K562 (cell line): ENCODE measurements at regions not wholly inside any gene's neighbourhood (a gene's known extent, or its start where the extent isn't known, plus 50 kb on each side); places are given as distances from the start of the nearest gene placed in this dataset.

ENCODE experiments used
- ATAC-seq: fragments of 200-7000 bp; cut with Tn5 transposase; 3 replicates; pipeline ENCODE4 v1.9.1; 2020; ENCODE audit warnings: moderate library complexity
- BruUV-seq: library from RNA; stranded (reverse); fragments of 400-500 nt; replicated peaks from 2 replicates; lab custom pipeline; 2021; lab: Mats Ljungman, UMichigan
- CTCF ChIA-PET: fragments of 300-600 bp; formaldehyde crosslinking; extraction: SDS; loops from one replicate; lab custom pipeline; 2021; ENCODE audit warnings: low intra/inter-chr PET ratio; lab: Yijun Ruan, JAX
- POLR2A ChIA-PET: fragments of 300-600, 350-650 bp; sonication (Branson Sonifier 250); formaldehyde crosslinking; extraction: SDS; loops from one replicate; lab custom pipeline; 2021; ENCODE audit warnings: antibody characterized with exemption, inconsistent platforms; lab: Yijun Ruan, JAX
- DNase-seq, 4 experiments: peaks; one replicate each; pipeline versions ENCODE4 v3.0.0 to v3.0.0-alpha.2; 2011 to 2018; ENCODE audit warnings: low spot score in 3 of 4, mixed read lengths in 3 of 4; ENCODE audit errors: extremely low read depth in 1 of 4
- FAIRE-seq: peaks from 2 replicates; lab custom pipeline; 2011; peaks lifted over from hg19 to GRCh38; lab: Jason Lieb, UNC
- H2AFZ ChIP-seq: 2 replicates; pipeline ENCODE4 v1.6.0; 2011; ENCODE audit warnings: low read depth, low read length, control low read depth, inconsistent platforms
- H3K27ac ChIP-seq: fragments of 200-600 bp; 3 replicates; pipeline ENCODE4 v1.8.0; 2011; ENCODE audit warnings: low read depth, mild to moderate bottlenecking, control low read depth, inconsistent platforms, low read length, moderate library complexity, mixed read lengths; ENCODE audit errors: extremely low read depth
- H3K27me3 ChIP-seq, 2 experiments: fragments of 300-600 bp in 1 of 2; 2 replicates in 1 of 2; 3 replicates in 1 of 2; pipeline versions ENCODE4 v1.6.0 to v1.8.0; 2011; ENCODE audit warnings: inconsistent platforms in 2 of 2, low read length in 2 of 2, mild to moderate bottlenecking in 1 of 2, mixed read lengths in 1 of 2, moderate library complexity in 1 of 2; ENCODE audit not compliant: control insufficient read depth in 2 of 2, insufficient read depth in 2 of 2
- H3K36me3 ChIP-seq: fragments of 300-600 bp; 3 replicates; pipeline ENCODE4 v1.8.0; 2011; ENCODE audit warnings: mild to moderate bottlenecking, low read length, inconsistent platforms; ENCODE audit not compliant: control insufficient read depth, insufficient read depth
- H3K4me1 ChIP-seq, 2 experiments: fragments of 200-600 bp in 1 of 2; replicated peaks in 1 of 2; 2 replicates in 1 of 2; 3 replicates in 1 of 2; pipeline versions ENCODE4 v1.5.1 to v1.8.0; 2011; ENCODE audit warnings: inconsistent platforms in 2 of 2, low read length in 2 of 2, mild to moderate bottlenecking in 1 of 2, mixed read lengths in 1 of 2, moderate library complexity in 1 of 2; ENCODE audit not compliant: control insufficient read depth in 2 of 2, insufficient read depth in 2 of 2
- H3K4me2 ChIP-seq: 2 replicates; pipeline ENCODE4 v1.6.1; 2011; ENCODE audit warnings: low read length, control low read depth, inconsistent platforms, mixed read lengths; ENCODE audit not compliant: insufficient read depth
- H3K4me3 ChIP-seq: fragments of 200-600 bp; sonication (generic), shearing (Covaris generic); 2 replicates; pipeline ENCODE4 v1.5.1; 2016; ENCODE audit warnings: control low read depth, inconsistent platforms
- H3K79me2 ChIP-seq: fragments of 200-600 bp; 3 replicates; pipeline ENCODE4 v1.8.0; 2011; ENCODE audit warnings: low read length, inconsistent platforms; ENCODE audit not compliant: control insufficient read depth, insufficient read depth
- H3K9ac ChIP-seq, 2 experiments: 2 replicates each; pipeline versions ENCODE4 v1.6.0 to v1.6.1; 2011; ENCODE audit warnings: low read depth in 2 of 2, low read length in 2 of 2, control low read depth in 1 of 2, inconsistent platforms in 1 of 2, mild to moderate bottlenecking in 1 of 2, mixed read lengths in 1 of 2; ENCODE audit not compliant: insufficient read depth in 1 of 2
- H3K9me1 ChIP-seq: one replicate; pipeline ENCODE4 v1.6.0; 2011; ENCODE audit warnings: inconsistent platforms, mild to moderate bottlenecking, low read length, moderate library complexity; ENCODE audit not compliant: control insufficient read depth, insufficient read depth
- H3K9me3 ChIP-seq: replicated peaks from 2 replicates; pipeline ENCODE4 v1.5.1; 2011; ENCODE audit warnings: low read depth, low read length, inconsistent platforms; ENCODE audit not compliant: control insufficient read depth, insufficient read depth
- H4K20me1 ChIP-seq: replicated peaks from 2 replicates; pipeline ENCODE4 v1.6.1; 2011; ENCODE audit warnings: low read length, inconsistent platforms, mixed read lengths; ENCODE audit not compliant: control insufficient read depth, insufficient read depth
- CXXC5 ChIP-seq: fragments of 250-450 bp; sonication (Bioruptor Pico); IDR thresholded peaks from 2 replicates; pipeline ENCODE4 v1.8.0; 2022; ENCODE audit warnings: inconsistent platforms, mild to moderate bottlenecking, moderate library complexity
- DMBX1 ChIP-seq: fragments of 250-450 bp; sonication (Bioruptor Pico); IDR thresholded peaks from 2 replicates; pipeline ENCODE4 v1.8.0; 2022; ENCODE audit warnings: inconsistent platforms, mild to moderate bottlenecking, moderate library complexity, borderline replicate concordance
- GTF2A2 ChIP-seq: IDR thresholded peaks from 2 replicates; pipeline ENCODE4 v1.6.1; 2016; ENCODE audit warnings: mild to moderate bottlenecking, missing genetic modification characterization, missing compliant biosample characterization
- MED1 ChIP-seq: sonication (generic); formaldehyde crosslinking; IDR thresholded peaks from 2 replicates; pipeline ENCODE4 v1.8.1; 2023; ENCODE audit warnings: missing genetic modification reagents, borderline replicate concordance
- PCBP2 ChIP-seq: fragments of 200-400 bp; formaldehyde crosslinking; IDR thresholded peaks from 2 replicates; pipeline ENCODE4 v1.6.1; 2018; ENCODE audit warnings: low read length, low read depth, mild to moderate bottlenecking, moderate library complexity; ENCODE audit not compliant: poor library complexity, severe bottlenecking
- PHB2 ChIP-seq: fragments of 450-650 bp; IDR thresholded peaks from 2 replicates; pipeline ENCODE4 v1.6.1; 2017; ENCODE audit warnings: low read depth
- SMAD2 ChIP-seq: fragments of 150-350 bp; IDR thresholded peaks from 2 replicates; pipeline ENCODE4 v1.6.1; 2014; ENCODE audit warnings: low read depth, mild to moderate bottlenecking, low read length
- STAT5A ChIP-seq: IDR thresholded peaks from 2 replicates; pipeline ENCODE4 v1.6.1; 2012; ENCODE audit warnings: low read length, inconsistent platforms, borderline replicate concordance
- ZNF224 ChIP-seq: sonication (generic); formaldehyde crosslinking; IDR thresholded peaks from 2 replicates; pipeline ENCODE4 v1.8.0; 2022; ENCODE audit warnings: mild to moderate bottlenecking, missing genetic modification reagents
- in situ Hi-C: fragments of 300-500 bp; cut with MboI; formaldehyde crosslinking; loops from 4 replicates; pipeline ENCODE4 v1.15.0; 2018; ENCODE audit warnings: inconsistent platforms, mixed read lengths
- intact Hi-C: fragments of 100-400 bp; cut with micrococcal nuclease; formaldehyde crosslinking; loops from 2 replicates; pipeline ENCODE4 v1.14.2; 2022
- TF ChIP-seq, protein P1 (sequence below), 2 experiments: fragments of 450-650 bp in 1 of 2; sonication (generic) in 1 of 2; formaldehyde crosslinking in 1 of 2; IDR thresholded peaks; 2 replicates each; pipeline versions ENCODE4 v1.7.1 to v1.9.0; 2016 to 2022; ENCODE audit warnings: inconsistent platforms in 1 of 2, mild to moderate bottlenecking in 1 of 2, missing genetic modification reagents in 1 of 2

DNA sequence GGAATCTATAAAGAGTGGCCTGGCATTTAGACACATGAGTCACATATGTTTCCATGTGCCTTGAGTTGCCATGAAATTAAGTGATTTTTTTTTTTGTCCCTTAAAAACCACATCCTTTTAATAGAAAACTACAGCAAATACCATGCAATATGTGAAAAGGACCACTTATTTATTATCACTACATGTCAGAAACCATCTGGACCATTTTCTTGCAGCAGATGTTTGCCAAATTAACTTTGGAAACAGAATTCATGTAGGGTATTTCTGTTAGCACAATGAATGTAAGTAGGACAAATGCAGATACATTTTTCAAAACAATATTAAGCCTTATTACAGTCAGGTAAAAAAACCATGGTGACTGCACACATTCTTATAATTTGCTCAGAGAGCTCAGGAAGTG, 230.6 kb downstream of the REEP3 start:
- TF ChIP-seq GTF2A2 (tag), result no peak
- no peak for TF ChIP-seq PCBP2
- TF ChIP-seq, protein P1, sequence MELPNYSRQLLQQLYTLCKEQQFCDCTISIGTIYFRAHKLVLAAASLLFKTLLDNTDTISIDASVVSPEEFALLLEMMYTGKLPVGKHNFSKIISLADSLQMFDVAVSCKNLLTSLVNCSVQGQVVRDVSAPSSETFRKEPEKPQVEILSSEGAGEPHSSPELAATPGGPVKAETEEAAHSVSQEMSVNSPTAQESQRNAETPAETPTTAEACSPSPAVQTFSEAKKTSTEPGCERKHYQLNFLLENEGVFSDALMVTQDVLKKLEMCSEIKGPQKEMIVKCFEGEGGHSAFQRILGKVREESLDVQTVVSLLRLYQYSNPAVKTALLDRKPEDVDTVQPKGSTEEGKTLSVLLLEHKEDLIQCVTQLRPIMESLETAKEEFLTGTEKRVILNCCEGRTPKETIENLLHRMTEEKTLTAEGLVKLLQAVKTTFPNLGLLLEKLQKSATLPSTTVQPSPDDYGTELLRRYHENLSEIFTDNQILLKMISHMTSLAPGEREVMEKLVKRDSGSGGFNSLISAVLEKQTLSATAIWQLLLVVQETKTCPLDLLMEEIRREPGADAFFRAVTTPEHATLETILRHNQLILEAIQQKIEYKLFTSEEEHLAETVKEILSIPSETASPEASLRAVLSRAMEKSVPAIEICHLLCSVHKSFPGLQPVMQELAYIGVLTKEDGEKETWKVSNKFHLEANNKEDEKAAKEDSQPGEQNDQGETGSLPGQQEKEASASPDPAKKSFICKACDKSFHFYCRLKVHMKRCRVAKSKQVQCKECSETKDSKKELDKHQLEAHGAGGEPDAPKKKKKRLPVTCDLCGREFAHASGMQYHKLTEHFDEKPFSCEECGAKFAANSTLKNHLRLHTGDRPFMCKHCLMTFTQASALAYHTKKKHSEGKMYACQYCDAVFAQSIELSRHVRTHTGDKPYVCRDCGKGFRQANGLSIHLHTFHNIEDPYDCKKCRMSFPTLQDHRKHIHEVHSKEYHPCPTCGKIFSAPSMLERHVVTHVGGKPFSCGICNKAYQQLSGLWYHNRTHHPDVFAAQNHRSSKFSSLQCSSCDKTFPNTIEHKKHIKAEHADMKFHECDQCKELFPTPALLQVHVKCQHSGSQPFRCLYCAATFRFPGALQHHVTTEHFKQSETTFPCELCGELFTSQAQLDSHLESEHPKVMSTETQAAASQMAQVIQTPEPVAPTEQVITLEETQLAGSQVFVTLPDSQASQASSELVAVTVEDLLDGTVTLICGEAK (IDR thresholded peaks at IDR 0.05), result no peak
- TF ChIP-seq, protein P1 (CRISPR knock-in tag; IDR thresholded peaks at IDR 0.05), result no peak
- TF ChIP-seq MED1 (CRISPR knock-in tag), result no peak
- TF ChIP-seq STAT5A, result no peak
- TF ChIP-seq DMBX1 (CRISPR knock-in tag), result no peak
- TF ChIP-seq SMAD2, result no peak
- no peak for TF ChIP-seq CXXC5
- TF ChIP-seq ZNF224 (CRISPR knock-in tag), result no peak
- TF ChIP-seq PHB2, result no peak
- Histone ChIP-seq H3K4me3 (no peak overlapping the region), H3K27me3 (no peaks in the 10 kb centered on the region), H3K79me2 (no peaks in the 10 kb centered on the region), H3K36me3 (no peaks in the 10 kb centered on the region), H3K9me1 (no peaks in the 10 kb centered on the region), H3K9me3 (no peaks in the 10 kb centered on the region), H3K4me1 (no peaks in the 10 kb centered on the region), H3K9ac (no peak overlapping the region), H3K27ac (no peak overlapping the region), H2AFZ (no peak overlapping the region), H3K4me2 (no peak overlapping the region), H4K20me1 (no peaks in the 10 kb centered on the region)
- in situ Hi-C loops (loop anchor here (25.0 kb wide), 1 partner anchor 1640 kb away; no protein-coding TSS in a partner anchor), intact Hi-C loops (no loop called here)
- DNase-seq (no peak), FAIRE-seq (no peak), ATAC-seq (no peak)
- ChIA-PET CTCF (no interaction called here), POLR2A (no interaction called here)
- no TSS peak for BruUV-seq
